GM18507 (cell line): ENCODE measurements at regions not wholly inside any gene's neighbourhood (a gene's known extent, or its start where the extent isn't known, plus 50 kb on each side); places are given as distances from the start of the nearest gene placed in this dataset.
A peak's percentile ranks its signal among the peaks of the same experiment; 100 is the strongest.
"Not testable (repeated sequence)": the region's sequence is repeated elsewhere in the genome, so short reads cannot be mapped to it uniquely, and the experiment has no call there.

Source experiments
- DNase-seq: peaks from one replicate; pipeline ENCODE4 v3.0.0; 2011; ENCODE audit warnings: low read depth; ENCODE audit not compliant: insufficient read length; ENCODE audit errors: extremely low spot score
- FAIRE-seq: peaks from 2 replicates; lab custom pipeline; 2011; peaks lifted over from hg19 to GRCh38; lab: Jason Lieb, UNC

- FAIRE-seq = no peak
These were observed 310.3 kb downstream of the OXSM start for GRCh38 chr3:26100176-26100575.

GRCh38 chr3:26102376-26102775 lies 312.5 kb downstream of the OXSM start:
- DNase-seq (no peak), FAIRE-seq (no peak)

More at GRCh38 chr3:26100176-26100575, 310.3 kb downstream of the OXSM start:
- no peak for DNase-seq

- no peak for DNase-seq
- no peak for FAIRE-seq
These were observed 315.0 kb downstream of the OXSM start for GRCh38 chr3:26104851-26105251.

- FAIRE-seq = no peak
- DNase-seq = no peak
These were observed 315.4 kb downstream of the OXSM start for GRCh38 chr3:26105261-26105660.

GRCh38 chr3:26106228-26106627 lies 316.3 kb downstream of the OXSM start:
- DNase-seq (no peak), FAIRE-seq (peak; percentile 33)

- FAIRE-seq = no peak
- DNase-seq = no peak
These were observed 319.1 kb downstream of the OXSM start for GRCh38 chr3:26108846-26109489.

GRCh38 chr3:26114851-26115250 lies 325.0 kb downstream of the OXSM start:
- FAIRE-seq = no peak

GRCh38 chr3:26118165-26118564 lies 328.3 kb downstream of the OXSM start:
- FAIRE-seq (no peak), DNase-seq (no peak)

More at GRCh38 chr3:26114851-26115250, 325.0 kb downstream of the OXSM start:
- no peak for DNase-seq

- FAIRE-seq = no peak
- no peak for DNase-seq
These were observed 343.1 kb downstream of the OXSM start for GRCh38 chr3:26132942-26133341.

- no peak for DNase-seq
- FAIRE-seq = no peak
These were observed 351.4 kb downstream of the OXSM start for GRCh38 chr3:26141296-26141695.

GRCh38 chr3:26145769-26146168 lies 355.9 kb downstream of the OXSM start:
- DNase-seq = no peak

GRCh38 chr3:26157428-26157827 lies 367.5 kb downstream of the OXSM start:
- DNase-seq, FAIRE-seq: not testable (repeated sequence)

More at GRCh38 chr3:26145769-26146168, 355.9 kb downstream of the OXSM start:
- no peak for FAIRE-seq

GRCh38 chr3:26171006-26171405 lies 381.1 kb downstream of the OXSM start:
- no peak for FAIRE-seq

GRCh38 chr3:26191556-26191955 lies 401.7 kb downstream of the OXSM start:
- FAIRE-seq (no peak), DNase-seq (no peak)

More at GRCh38 chr3:26171006-26171405, 381.1 kb downstream of the OXSM start:
- no peak for DNase-seq

GRCh38 chr3:26193558-26193957 lies 403.7 kb downstream of the OXSM start:
- DNase-seq = no peak
- FAIRE-seq = no peak

- FAIRE-seq (no peak), DNase-seq (no peak)
These were observed 406.9 kb downstream of the OXSM start for GRCh38 chr3:26196781-26197180.

GRCh38 chr3:26198609-26199008 lies 408.7 kb downstream of the OXSM start:
- FAIRE-seq (no peak), DNase-seq (no peak)

GRCh38 chr3:26202169-26202568 lies 412.3 kb downstream of the OXSM start:
- no peak for FAIRE-seq

GRCh38 chr3:26205475-26205874 lies 415.6 kb downstream of the OXSM start:
- DNase-seq = no peak
- FAIRE-seq = no peak

More at GRCh38 chr3:26202169-26202568, 412.3 kb downstream of the OXSM start:
- DNase-seq = no peak

- no peak for FAIRE-seq
These were observed 414.4 kb upstream of the LRRC3B start for GRCh38 chr3:26208201-26208600.

GRCh38 chr3:26229801-26230200 lies 392.8 kb upstream of the LRRC3B start:
- no peak for FAIRE-seq
- DNase-seq = no peak

More at GRCh38 chr3:26208201-26208600, 414.4 kb upstream of the LRRC3B start:
- DNase-seq = no peak
